ENCODE measurements at regions not wholly inside any gene's neighbourhood (a gene's known extent, or its start where the extent isn't known, plus 50 kb on each side); places are given as distances from the start of the nearest gene placed in this dataset.

DNA sequence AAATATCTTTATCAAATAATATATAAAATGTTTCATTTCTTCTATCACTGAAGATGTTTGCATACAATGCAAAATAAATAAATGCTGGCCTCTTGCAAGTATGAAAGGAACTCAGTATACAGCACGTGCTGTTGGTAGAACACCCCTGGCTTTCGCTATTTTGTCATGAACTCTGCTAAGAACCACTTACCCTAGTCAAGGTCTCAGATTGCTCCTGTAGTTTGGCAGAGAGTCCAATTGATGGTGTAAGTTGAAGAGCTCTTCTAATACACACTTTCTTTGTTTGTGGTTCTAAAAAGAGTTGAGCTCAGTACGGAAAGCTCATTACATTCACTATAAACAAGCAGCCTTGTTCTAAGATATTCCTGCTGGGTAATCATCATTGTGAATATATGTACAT, 1258.9 kb downstream of the EFNB2 start:
- TF ChIP-seq EZH2 (IDR thresholded peaks at IDR 0.05; ENCODE audit: insufficient read depth, poor library complexity, severe bottlenecking) (no peak), EZH2phosphoT487 (IDR thresholded peaks at IDR 0.05; ENCODE audit: insufficient read depth, low read depth) (no peak)
